Sigmoid colon (tissue), 4 donors: ENCODE measurements at regions not wholly inside any gene's neighbourhood (a gene's known extent, or its start where the extent isn't known, plus 50 kb on each side); places are given as distances from the start of the nearest gene placed in this dataset.

Source experiments
- EP300 ChIP-seq, 4 donors: sonication (generic); formaldehyde crosslinking; IDR thresholded peaks; one replicate each; pipeline ENCODE4 v1.6.1; 2017; ENCODE audit warnings: antibody characterized with exemption in 4 of 4
- POLR2A ChIP-seq, 2 donors: fragments of 450-650 bp; IDR thresholded peaks; one replicate each; pipeline ENCODE4 v1.6.1; 2016; ENCODE audit warnings: antibody characterized with exemption in 2 of 2, mild to moderate bottlenecking in 2 of 2, moderate library complexity in 2 of 2
- TF ChIP-seq, protein P1 (sequence below), 4 experiments: fragments of 450-650 bp in 3 of 4; fragments of 200-600 bp in 1 of 4; IDR thresholded peaks; one replicate each; pipeline ENCODE4 v1.5.1; 2016 to 2019; ENCODE audit warnings: antibody characterized with exemption in 4 of 4, mild to moderate bottlenecking in 3 of 4, moderate library complexity in 2 of 4

DNA sequence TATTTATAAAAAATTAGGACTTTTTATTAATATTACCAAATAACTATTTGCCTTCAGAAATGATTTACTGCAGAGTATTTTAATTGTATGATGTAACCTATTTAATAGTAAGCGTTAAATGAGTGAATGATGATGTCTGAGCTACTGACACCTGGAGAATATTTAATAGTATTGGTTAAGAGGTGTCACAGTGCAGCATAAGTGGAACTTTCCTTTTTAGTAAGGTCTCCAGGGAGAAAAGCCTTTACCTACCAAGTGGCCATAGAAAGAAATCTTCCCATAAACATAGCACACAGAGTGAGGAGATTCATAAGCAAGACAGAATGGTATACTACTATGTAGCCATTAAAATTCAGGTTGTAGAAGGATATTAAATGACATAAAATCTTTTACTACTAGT is 441.7 kb downstream of the TBL1XR1 start:
- TF ChIP-seq POLR2A (IDR thresholded peaks at IDR 0.05) (no peak), EP300 (IDR thresholded peaks at IDR 0.05) (no peak)
- TF ChIP-seq, protein P1, sequence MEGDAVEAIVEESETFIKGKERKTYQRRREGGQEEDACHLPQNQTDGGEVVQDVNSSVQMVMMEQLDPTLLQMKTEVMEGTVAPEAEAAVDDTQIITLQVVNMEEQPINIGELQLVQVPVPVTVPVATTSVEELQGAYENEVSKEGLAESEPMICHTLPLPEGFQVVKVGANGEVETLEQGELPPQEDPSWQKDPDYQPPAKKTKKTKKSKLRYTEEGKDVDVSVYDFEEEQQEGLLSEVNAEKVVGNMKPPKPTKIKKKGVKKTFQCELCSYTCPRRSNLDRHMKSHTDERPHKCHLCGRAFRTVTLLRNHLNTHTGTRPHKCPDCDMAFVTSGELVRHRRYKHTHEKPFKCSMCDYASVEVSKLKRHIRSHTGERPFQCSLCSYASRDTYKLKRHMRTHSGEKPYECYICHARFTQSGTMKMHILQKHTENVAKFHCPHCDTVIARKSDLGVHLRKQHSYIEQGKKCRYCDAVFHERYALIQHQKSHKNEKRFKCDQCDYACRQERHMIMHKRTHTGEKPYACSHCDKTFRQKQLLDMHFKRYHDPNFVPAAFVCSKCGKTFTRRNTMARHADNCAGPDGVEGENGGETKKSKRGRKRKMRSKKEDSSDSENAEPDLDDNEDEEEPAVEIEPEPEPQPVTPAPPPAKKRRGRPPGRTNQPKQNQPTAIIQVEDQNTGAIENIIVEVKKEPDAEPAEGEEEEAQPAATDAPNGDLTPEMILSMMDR (IDR thresholded peaks at IDR 0.05), result no peak
